DMS 273 (cell line): ENCODE measurements at regions not wholly inside any gene's neighbourhood (a gene's known extent, or its start where the extent isn't known, plus 50 kb on each side); places are given as distances from the start of the nearest gene placed in this dataset.
"Not testable (repeated sequence)": the region's sequence is repeated elsewhere in the genome, so short reads cannot be mapped to it uniquely, and the experiment has no call there.

Source experiments
- DNase-seq: peaks from one replicate; lab custom pipeline; 2025; ENCODE audit not compliant: unreplicated experiment; lab: John Stamatoyannopoulos, UW

GRCh38 chr3:10726787-10727186, 89.2 kb upstream of the SLC6A11 start:
- no peak for DNase-seq

GRCh38 chr3:10729439-10729838, 86.6 kb upstream of the SLC6A11 start:
- no peak for DNase-seq

- no peak for DNase-seq
Measured at GRCh38 chr3:10732292-10732691, 83.7 kb upstream of the SLC6A11 start.

GRCh38 chr3:10733297-10733696, 82.7 kb upstream of the SLC6A11 start:
- no peak for DNase-seq

GRCh38 chr3:10736444-10736843, 79.6 kb upstream of the SLC6A11 start:
- not testable (repeated sequence) for DNase-seq

GRCh38 chr3:10737785-10738184, 78.2 kb upstream of the SLC6A11 start:
- DNase-seq = no peak

- peak; percentile 79 for DNase-seq
Measured at GRCh38 chr3:10738688-10739372, 77.2 kb upstream of the SLC6A11 start.

- DNase-seq = no peak
Measured at GRCh38 chr3:10740954-10741353, 75.1 kb upstream of the SLC6A11 start.

GRCh38 chr3:10741891-10742671, 73.9 kb upstream of the SLC6A11 start:
- no peak for DNase-seq

- DNase-seq = no peak
Measured at GRCh38 chr3:10743366-10744097, 72.5 kb upstream of the SLC6A11 start.

GRCh38 chr3:10744098-10744465, 71.9 kb upstream of the SLC6A11 start:
- DNase-seq = peak; percentile 50

- DNase-seq = no peak
Measured at GRCh38 chr3:10745392-10745791, 70.6 kb upstream of the SLC6A11 start.

GRCh38 chr3:10746001-10746400, 70.0 kb upstream of the SLC6A11 start:
- no peak for DNase-seq

GRCh38 chr3:10746684-10747083, 69.3 kb upstream of the SLC6A11 start:
- DNase-seq = no peak

- no peak for DNase-seq
Measured at GRCh38 chr3:10747341-10747740, 68.7 kb upstream of the SLC6A11 start.

- DNase-seq = peak; percentile 23
Measured at GRCh38 chr3:10748040-10748439, 68.0 kb upstream of the SLC6A11 start.

GRCh38 chr3:10753964-10754363, 62.1 kb upstream of the SLC6A11 start:
- DNase-seq = peak; percentile 40

GRCh38 chr3:10756546-10756945, 59.5 kb upstream of the SLC6A11 start:
- no peak for DNase-seq

- no peak for DNase-seq
Measured at GRCh38 chr3:10757021-10757820, 58.8 kb upstream of the SLC6A11 start.

- no peak for DNase-seq
Measured at GRCh38 chr3:10757821-10758130, 58.3 kb upstream of the SLC6A11 start.

- DNase-seq = peak; percentile 68
Measured at GRCh38 chr3:10758304-10759037, 57.6 kb upstream of the SLC6A11 start.
